Left lung (tissue), 4 donors: ENCODE measurements at regions not wholly inside any gene's neighbourhood (a gene's known extent, or its start where the extent isn't known, plus 50 kb on each side); places are given as distances from the start of the nearest gene placed in this dataset.

ENCODE experiments used
- ATAC-seq: fragments of 200-7000 bp; cut with Tn5 transposase; one replicate; pipeline ENCODE4 v1.9.1; 2020; ENCODE audit warnings: moderate library complexity
- DNase-seq, 4 donors: peaks; one replicate each; pipeline ENCODE4 v3.0.0-alpha.2; 2013 to 2020
- H3K27ac ChIP-seq, 2 donors: fragments of 200-600 bp; sonication (generic) in 1 of 2; one replicate each; pipeline versions ENCODE4 v1.5.0 to v1.8.0; 2020 to 2021
- H3K27me3 ChIP-seq, 2 donors: fragments of 200-600 bp; sonication (generic) in 1 of 2; one replicate each; pipeline versions ENCODE4 v1.5.0 to v1.8.0; 2020 to 2021
- H3K36me3 ChIP-seq, 2 donors: fragments of 200-600 bp; sonication (generic) in 1 of 2; one replicate each; pipeline versions ENCODE4 v1.5.0 to v1.8.0; 2020 to 2021
- H3K4me1 ChIP-seq, 2 donors: fragments of 200-600 bp; one replicate each; pipeline ENCODE4 v1.8.0; 2021
- H3K4me3 ChIP-seq, 2 donors: fragments of 200-600 bp; sonication (generic) in 1 of 2; one replicate each; pipeline versions ENCODE4 v1.5.0 to v1.8.0; 2020 to 2021; ENCODE audit warnings: mild to moderate bottlenecking in 1 of 2
- H3K9me3 ChIP-seq, 2 donors: fragments of 200-600 bp; sonication (generic) in 1 of 2; one replicate each; pipeline versions ENCODE4 v1.5.0 to v1.8.0; 2020 to 2021
- CTCF ChIP-seq, 2 donors: fragments of 200-600 bp; sonication (generic) in 1 of 2; IDR thresholded peaks; one replicate each; pipeline versions ENCODE4 v1.5.0 to v1.8.0; 2021; ENCODE audit warnings: antibody characterized with exemption in 2 of 2
- intact Hi-C, 2 donors: fragments of 100-400 bp; cut with DNase I; formaldehyde crosslinking; loops; one replicate each; pipeline versions ENCODE4 v1.11.2 to v1.14.2; 2022
- donor health status: DM: no; HTN: yes; CAD: no.
- donor health status: DM: no; HTN: no; CAD: no.

GRCh38 chr20:54980103-54980960, 504.9 kb downstream of the DOK5 start:
- Histone ChIP-seq H3K27me3 (no peaks in the 10 kb centered on the region), H3K9me3 (no peaks in the 10 kb centered on the region), H3K4me1 (no peaks in the 10 kb centered on the region), H3K4me3 (no peak overlapping the region), H3K36me3 (no peaks in the 10 kb centered on the region), H3K27ac (no peak overlapping the region)
- ATAC-seq (peak; percentile 23), DNase-seq (peak in 1 of 4 donors; percentile 3)
- TF ChIP-seq CTCF (IDR thresholded peaks at IDR 0.05) = peak in 1 of 2 donors; percentile 17
- intact Hi-C loops = no loop called here

- no peak for TF ChIP-seq CTCF (IDR thresholded peaks at IDR 0.05)
- H3K4me3 ChIP-seq = no peak overlapping the region
- no peak for DNase-seq
Measured at GRCh38 chr20:54950304-54950703, 474.9 kb downstream of the DOK5 start.

GRCh38 chr20:54941666-54942065, 466.3 kb downstream of the DOK5 start:
- H3K4me1 ChIP-seq = no peaks in the 10 kb centered on the region
- no peaks in the 10 kb centered on the region for H3K27me3 ChIP-seq
- intact Hi-C loops = no loop called here
- no peaks in the 10 kb centered on the region for H3K36me3 ChIP-seq
- no peak for DNase-seq
- no peak overlapping the region for H3K4me3 ChIP-seq
- TF ChIP-seq CTCF (IDR thresholded peaks at IDR 0.05) = no peak
- H3K27ac ChIP-seq = no peak overlapping the region
- H3K9me3 ChIP-seq = no peaks in the 10 kb centered on the region
- no peak for ATAC-seq

More at GRCh38 chr20:54950304-54950703, 474.9 kb downstream of the DOK5 start:
- Histone ChIP-seq H3K27me3 (no peaks in the 10 kb centered on the region), H3K27ac (no peak overlapping the region), H3K36me3 (no peaks in the 10 kb centered on the region), H3K9me3 (no peaks in the 10 kb centered on the region), H3K4me1 (no peaks in the 10 kb centered on the region)
- intact Hi-C loops = no loop called here
- no peak for ATAC-seq

GRCh38 chr20:54940522-54940921, 465.1 kb downstream of the DOK5 start:
- Histone ChIP-seq H3K27me3 (no peaks in the 10 kb centered on the region), H3K27ac (no peak overlapping the region), H3K4me3 (no peak overlapping the region), H3K9me3 (no peaks in the 10 kb centered on the region), H3K36me3 (no peaks in the 10 kb centered on the region), H3K4me1 (no peaks in the 10 kb centered on the region)
- no peak for DNase-seq
- intact Hi-C loops = no loop called here
- ATAC-seq = no peak
- no peak for TF ChIP-seq CTCF (IDR thresholded peaks at IDR 0.05)

- TF ChIP-seq CTCF (IDR thresholded peaks at IDR 0.05) = no peak
- Histone ChIP-seq H3K27ac (no peak overlapping the region), H3K27me3 (no peaks in the 10 kb centered on the region), H3K36me3 (no peaks in the 10 kb centered on the region), H3K9me3 (no peaks in the 10 kb centered on the region), H3K4me3 (no peak overlapping the region), H3K4me1 (no peaks in the 10 kb centered on the region)
- intact Hi-C loops = no loop called here
- ATAC-seq (no peak), DNase-seq (no peak)
Measured at GRCh38 chr20:54938707-54939106, 463.3 kb downstream of the DOK5 start.
